Adrenal gland (tissue), 5 donors: ENCODE measurements at regions not wholly inside any gene's neighbourhood (a gene's known extent, or its start where the extent isn't known, plus 50 kb on each side); places are given as distances from the start of the nearest gene placed in this dataset.

Experiments
- POLR2A ChIP-seq, 2 donors: fragments of 450-650 bp; IDR thresholded peaks; one replicate each; pipeline ENCODE4 v1.6.1; 2017; ENCODE audit warnings: antibody characterized with exemption in 2 of 2, mild to moderate bottlenecking in 2 of 2, moderate library complexity in 1 of 2
- TF ChIP-seq, protein P1 (sequence below), 6 experiments: fragments of 450-650 bp in 4 of 6; fragments of 200-600 bp in 2 of 6; sonication (generic) in 1 of 6; IDR thresholded peaks; 1 replicate in 5 of 6; 2 replicates in 1 of 6; pipeline versions ENCODE4 v1.5.1 to v1.8.0; 2016 to 2021; ENCODE audit warnings: antibody characterized with exemption in 6 of 6, mild to moderate bottlenecking in 2 of 6, moderate library complexity in 1 of 6
- donor health status: DM: no; HTN: no; CAD: no.

DNA sequence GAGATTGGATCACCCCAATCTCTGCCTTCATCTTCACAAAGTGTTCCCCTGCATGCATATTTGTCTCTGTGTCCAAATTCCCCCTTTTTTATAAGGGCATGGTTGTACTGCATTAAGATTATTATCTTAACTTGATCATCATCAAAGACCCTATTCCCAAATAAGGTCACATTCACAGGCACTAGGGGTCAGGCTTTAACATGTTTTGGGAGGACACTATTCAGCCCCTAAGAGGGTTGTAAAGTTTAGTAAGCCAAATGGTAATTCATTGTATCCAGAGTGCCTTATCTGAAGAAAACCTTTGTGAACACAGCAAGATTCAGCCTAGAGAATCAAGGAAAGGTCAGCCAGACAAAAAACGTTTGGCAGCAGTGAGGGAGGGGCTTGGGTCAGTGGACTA lies 317.6 kb upstream of the PLD5 start:
- TF ChIP-seq, protein P1, sequence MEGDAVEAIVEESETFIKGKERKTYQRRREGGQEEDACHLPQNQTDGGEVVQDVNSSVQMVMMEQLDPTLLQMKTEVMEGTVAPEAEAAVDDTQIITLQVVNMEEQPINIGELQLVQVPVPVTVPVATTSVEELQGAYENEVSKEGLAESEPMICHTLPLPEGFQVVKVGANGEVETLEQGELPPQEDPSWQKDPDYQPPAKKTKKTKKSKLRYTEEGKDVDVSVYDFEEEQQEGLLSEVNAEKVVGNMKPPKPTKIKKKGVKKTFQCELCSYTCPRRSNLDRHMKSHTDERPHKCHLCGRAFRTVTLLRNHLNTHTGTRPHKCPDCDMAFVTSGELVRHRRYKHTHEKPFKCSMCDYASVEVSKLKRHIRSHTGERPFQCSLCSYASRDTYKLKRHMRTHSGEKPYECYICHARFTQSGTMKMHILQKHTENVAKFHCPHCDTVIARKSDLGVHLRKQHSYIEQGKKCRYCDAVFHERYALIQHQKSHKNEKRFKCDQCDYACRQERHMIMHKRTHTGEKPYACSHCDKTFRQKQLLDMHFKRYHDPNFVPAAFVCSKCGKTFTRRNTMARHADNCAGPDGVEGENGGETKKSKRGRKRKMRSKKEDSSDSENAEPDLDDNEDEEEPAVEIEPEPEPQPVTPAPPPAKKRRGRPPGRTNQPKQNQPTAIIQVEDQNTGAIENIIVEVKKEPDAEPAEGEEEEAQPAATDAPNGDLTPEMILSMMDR (IDR thresholded peaks at IDR 0.05), result no peak
- TF ChIP-seq POLR2A (IDR thresholded peaks at IDR 0.05), result no peak
